ENCODE measurements at regions not wholly inside any gene's neighbourhood (a gene's known extent, or its start where the extent isn't known, plus 50 kb on each side); places are given as distances from the start of the nearest gene placed in this dataset.

GRCh38 chr6:132219901-132220300 lies 181.4 kb downstream of the MOXD1 start:
- TF ChIP-seq, protein P1, sequence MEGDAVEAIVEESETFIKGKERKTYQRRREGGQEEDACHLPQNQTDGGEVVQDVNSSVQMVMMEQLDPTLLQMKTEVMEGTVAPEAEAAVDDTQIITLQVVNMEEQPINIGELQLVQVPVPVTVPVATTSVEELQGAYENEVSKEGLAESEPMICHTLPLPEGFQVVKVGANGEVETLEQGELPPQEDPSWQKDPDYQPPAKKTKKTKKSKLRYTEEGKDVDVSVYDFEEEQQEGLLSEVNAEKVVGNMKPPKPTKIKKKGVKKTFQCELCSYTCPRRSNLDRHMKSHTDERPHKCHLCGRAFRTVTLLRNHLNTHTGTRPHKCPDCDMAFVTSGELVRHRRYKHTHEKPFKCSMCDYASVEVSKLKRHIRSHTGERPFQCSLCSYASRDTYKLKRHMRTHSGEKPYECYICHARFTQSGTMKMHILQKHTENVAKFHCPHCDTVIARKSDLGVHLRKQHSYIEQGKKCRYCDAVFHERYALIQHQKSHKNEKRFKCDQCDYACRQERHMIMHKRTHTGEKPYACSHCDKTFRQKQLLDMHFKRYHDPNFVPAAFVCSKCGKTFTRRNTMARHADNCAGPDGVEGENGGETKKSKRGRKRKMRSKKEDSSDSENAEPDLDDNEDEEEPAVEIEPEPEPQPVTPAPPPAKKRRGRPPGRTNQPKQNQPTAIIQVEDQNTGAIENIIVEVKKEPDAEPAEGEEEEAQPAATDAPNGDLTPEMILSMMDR (IDR thresholded peaks at IDR 0.05), result no peak
- TF ChIP-seq POLR2AphosphoS5 (IDR thresholded peaks at IDR 0.05), result no peak
